HCT116 (cell line): ENCODE measurements at regions not wholly inside any gene's neighbourhood (a gene's known extent, or its start where the extent isn't known, plus 50 kb on each side); places are given as distances from the start of the nearest gene placed in this dataset.

ENCODE experiments used
- ATAC-seq: fragments of 200-7000 bp; cut with Tn5 transposase; 2 replicates; pipeline ENCODE4 v1.9.1; 2020; ENCODE audit warnings: mild to moderate bottlenecking, moderate library complexity
- BruUV-seq: library from RNA; stranded (reverse); fragments of 400-500 nt; replicated peaks from 2 replicates; lab custom pipeline; 2021; lab: Mats Ljungman, UMichigan
- CTCF ChIA-PET: fragments of 300-600 bp; sonication (Branson Sonifier 250); formaldehyde crosslinking; loops from one replicate; lab custom pipeline; 2021; ENCODE audit warnings: antibody characterized with exemption; lab: Charles Lee
- POLR2A ChIA-PET: fragments of 300-600, 350-600 bp; sonication (Branson Sonifier 250); formaldehyde crosslinking; loops from one replicate; lab custom pipeline; 2021; ENCODE audit warnings: antibody characterized with exemption; lab: Charles Lee
- RAD21 ChIA-PET, 2 experiments: fragments of 300-600 bp; sonication (Branson Sonifier 250); formaldehyde crosslinking; loops; one replicate each; lab custom pipeline; 2023; ENCODE audit warnings: low total read pairs in 2 of 2; ENCODE audit not compliant: uncharacterized antibody in 2 of 2, unreplicated experiment in 2 of 2, low non-redundant PET in 1 of 2; lab: Charles Lee
- DNase-seq: peaks from one replicate; pipeline ENCODE4 v3.0.0-alpha.2; 2010; ENCODE audit warnings: low read depth, low spot score
- H2AFZ ChIP-seq: fragments of 200-600 bp; shearing (Covaris generic), sonication (generic); 2 replicates; pipeline ENCODE4 v1.6.1; 2017; ENCODE audit warnings: low read depth, mixed run types, mixed read lengths, antibody characterized with exemption, low read length; ENCODE audit not compliant: poor library complexity, severe bottlenecking
- H3K27ac ChIP-seq: 2 replicates; pipeline ENCODE4 v1.5.1; 2012; ENCODE audit warnings: low read depth, low read length
- H3K27me3 ChIP-seq: fragments of 200-600 bp; sonication (generic); 2 replicates; pipeline ENCODE4 v1.6.1; 2016; ENCODE audit warnings: mixed run types, low read length, mixed read lengths; ENCODE audit not compliant: insufficient read depth
- H3K36me3 ChIP-seq, 2 experiments: fragments of 200-500 bp in 1 of 2; fragments of 200-600 bp in 1 of 2; sonication (Bioruptor generic) in 1 of 2; sonication (generic) in 1 of 2; 2 replicates each; pipeline versions ENCODE4 v1.5.1 to v1.6.1; 2014 to 2016; ENCODE audit warnings: low read length in 2 of 2, inconsistent platforms in 1 of 2, mixed read lengths in 1 of 2, mixed run types in 1 of 2; ENCODE audit not compliant: insufficient read depth in 2 of 2, control insufficient read depth in 1 of 2
- H3K4me1 ChIP-seq, 2 experiments: fragments of 200-600 bp in 1 of 2; sonication (generic) in 1 of 2; 2 replicates each; pipeline versions ENCODE4 v1.5.1 to v1.6.1; 2012 to 2017; ENCODE audit warnings: low read length in 2 of 2, inconsistent platforms in 1 of 2, mild to moderate bottlenecking in 1 of 2, mixed read lengths in 1 of 2, mixed run types in 1 of 2, moderate library complexity in 1 of 2; ENCODE audit not compliant: insufficient read depth in 2 of 2, control insufficient read depth in 1 of 2
- H3K4me2 ChIP-seq: fragments of 200-600 bp; sonication (generic); 2 replicates; pipeline ENCODE4 v1.6.1; 2017; ENCODE audit warnings: mixed run types, low read length, mixed read lengths
- H3K4me3 ChIP-seq, 2 experiments: fragments of 200-600 bp in 1 of 2; sonication (generic) in 1 of 2; replicated peaks in 1 of 2; 2 replicates each; pipeline ENCODE4 v1.5.1; 2011 to 2016; ENCODE audit warnings: low read length in 2 of 2, control low read depth in 1 of 2, low read depth in 1 of 2, mild to moderate bottlenecking in 1 of 2, mixed read lengths in 1 of 2, mixed run types in 1 of 2
- H3K79me2 ChIP-seq: fragments of 200-600 bp; sonication (generic); 2 replicates; pipeline ENCODE4 v1.6.1; 2017; ENCODE audit warnings: mild to moderate bottlenecking, mixed run types, low read length, moderate library complexity, mixed read lengths; ENCODE audit not compliant: insufficient read depth
- H3K9ac ChIP-seq: fragments of 200-600 bp; sonication (generic); 2 replicates; pipeline ENCODE4 v1.6.1; 2016; ENCODE audit warnings: low read length, mixed read lengths
- H3K9me2 ChIP-seq: fragments of 200-600 bp; sonication (generic), shearing (Covaris generic); 2 replicates; pipeline ENCODE4 v1.6.1; 2017; ENCODE audit warnings: mixed run types, mild to moderate bottlenecking, moderate library complexity; ENCODE audit not compliant: insufficient read depth
- H3K9me3 ChIP-seq, 2 experiments: fragments of 200-500 bp in 1 of 2; fragments of 200-600 bp in 1 of 2; sonication (Bioruptor generic) in 1 of 2; sonication (generic) in 1 of 2; 2 replicates each; pipeline ENCODE4 v1.6.1; 2014 to 2017; ENCODE audit warnings: low read length in 2 of 2, mixed read lengths in 2 of 2, inconsistent platforms in 1 of 2, low read depth in 1 of 2, mild to moderate bottlenecking in 1 of 2, mixed run types in 1 of 2, moderate library complexity in 1 of 2; ENCODE audit not compliant: control insufficient read depth in 1 of 2, insufficient read depth in 1 of 2
- H4K20me1 ChIP-seq: fragments of 200-600 bp; sonication (generic), shearing (Covaris generic); 2 replicates; pipeline ENCODE4 v1.6.1; 2017; ENCODE audit warnings: mixed run types, mild to moderate bottlenecking, moderate library complexity; ENCODE audit not compliant: insufficient read depth
- CBX3 ChIP-seq: IDR thresholded peaks from 2 replicates; pipeline ENCODE4 v1.6.1; 2012; ENCODE audit warnings: low read depth
- EGR1 ChIP-seq: IDR thresholded peaks from 2 replicates; pipeline ENCODE4 v1.6.1; 2012; ENCODE audit warnings: low read depth
- EZH2 ChIP-seq: fragments of 200-600 bp; sonication (generic); IDR thresholded peaks from 2 replicates; pipeline ENCODE4 v1.6.1; 2017; ENCODE audit warnings: antibody characterized with exemption, mixed run types
- FOSL1 ChIP-seq: IDR thresholded peaks from 2 replicates; pipeline ENCODE4 v1.6.1; 2012; ENCODE audit warnings: low read depth
- JUND ChIP-seq: IDR thresholded peaks from 2 replicates; pipeline ENCODE4 v1.6.1; 2012
- RAD21 ChIP-seq: IDR thresholded peaks from 2 replicates; pipeline ENCODE4 v1.6.1; 2012; ENCODE audit warnings: low read depth, mild to moderate bottlenecking
- SP1 ChIP-seq: IDR thresholded peaks from 2 replicates; pipeline ENCODE4 v1.6.1; 2012; ENCODE audit warnings: low read depth
- SRF ChIP-seq: IDR thresholded peaks from 2 replicates; pipeline ENCODE4 v1.6.1; 2012; ENCODE audit warnings: low read depth
- TCF7L2 ChIP-seq: IDR thresholded peaks from 2 replicates; pipeline ENCODE4 v1.7.0; 2011; ENCODE audit warnings: borderline replicate concordance, inconsistent platforms; ENCODE audit not compliant: insufficient read depth, insufficient read length; ENCODE audit errors: extremely low read depth
- YY1 ChIP-seq: IDR thresholded peaks from 2 replicates; pipeline ENCODE4 v1.6.1; 2011; ENCODE audit warnings: low read length, low read depth, moderate library complexity, mild to moderate bottlenecking; ENCODE audit not compliant: insufficient replicate concordance; ENCODE audit errors: extremely low read depth
- intact Hi-C: fragments of 100-400 bp; cut with micrococcal nuclease; formaldehyde crosslinking; loops from 2 replicates; pipeline ENCODE4 v1.10.0; 2022
- TF ChIP-seq, protein P1 (sequence below), 3 experiments: fragments of 200-600 bp in 1 of 3; sonication (generic) in 1 of 3; IDR thresholded peaks in 2 of 3; conservative IDR thresholded peaks in 1 of 3; 2 replicates each; pipeline ENCODE4 v1.5.1; 2012 to 2017; ENCODE audit warnings: low read depth in 2 of 3, low read length in 2 of 3, antibody characterized with exemption in 1 of 3, borderline replicate concordance in 1 of 3, control low read depth in 1 of 3, mild to moderate bottlenecking in 1 of 3, mixed read lengths in 1 of 3, mixed run types in 1 of 3, moderate library complexity in 1 of 3; ENCODE audit not compliant: insufficient read depth in 1 of 3
- TF ChIP-seq, protein P2 (sequence below): IDR thresholded peaks from 2 replicates; pipeline ENCODE4 v1.6.1; 2012
- TF ChIP-seq, protein P3 (sequence below): IDR thresholded peaks from 2 replicates; pipeline ENCODE4 v1.6.1; 2011; ENCODE audit warnings: mild to moderate bottlenecking, low read length, moderate library complexity; ENCODE audit not compliant: insufficient replicate concordance; ENCODE audit errors: extremely low read depth

DNA sequence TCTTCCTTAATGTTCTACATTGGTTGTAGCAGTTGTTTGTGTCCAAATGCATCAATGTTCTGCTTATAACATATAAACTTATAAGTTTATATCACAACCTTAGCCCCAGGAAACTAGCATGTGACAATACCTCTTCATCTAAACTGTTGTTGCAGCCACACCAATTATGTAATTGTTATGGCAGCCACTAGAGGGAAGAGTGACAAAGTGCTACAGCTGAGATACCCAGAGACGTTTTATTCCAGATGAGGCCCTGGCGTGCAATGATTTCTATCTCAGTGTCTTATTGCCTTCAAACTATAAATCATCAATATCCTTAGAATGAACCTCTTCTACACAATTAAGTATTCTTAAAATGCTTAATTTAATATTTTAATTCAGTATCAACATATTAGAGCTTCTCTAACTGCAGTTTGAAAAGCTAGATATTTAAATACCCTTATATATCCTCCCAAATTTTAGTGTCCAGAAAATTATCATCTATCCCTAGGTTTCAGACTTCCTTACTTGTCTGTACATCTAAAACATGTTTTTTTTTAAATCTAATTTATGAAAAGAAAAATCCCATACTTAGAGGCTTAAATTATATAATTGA is 171.6 kb downstream of the PCDH10 start:
- TF ChIP-seq, protein P1, sequence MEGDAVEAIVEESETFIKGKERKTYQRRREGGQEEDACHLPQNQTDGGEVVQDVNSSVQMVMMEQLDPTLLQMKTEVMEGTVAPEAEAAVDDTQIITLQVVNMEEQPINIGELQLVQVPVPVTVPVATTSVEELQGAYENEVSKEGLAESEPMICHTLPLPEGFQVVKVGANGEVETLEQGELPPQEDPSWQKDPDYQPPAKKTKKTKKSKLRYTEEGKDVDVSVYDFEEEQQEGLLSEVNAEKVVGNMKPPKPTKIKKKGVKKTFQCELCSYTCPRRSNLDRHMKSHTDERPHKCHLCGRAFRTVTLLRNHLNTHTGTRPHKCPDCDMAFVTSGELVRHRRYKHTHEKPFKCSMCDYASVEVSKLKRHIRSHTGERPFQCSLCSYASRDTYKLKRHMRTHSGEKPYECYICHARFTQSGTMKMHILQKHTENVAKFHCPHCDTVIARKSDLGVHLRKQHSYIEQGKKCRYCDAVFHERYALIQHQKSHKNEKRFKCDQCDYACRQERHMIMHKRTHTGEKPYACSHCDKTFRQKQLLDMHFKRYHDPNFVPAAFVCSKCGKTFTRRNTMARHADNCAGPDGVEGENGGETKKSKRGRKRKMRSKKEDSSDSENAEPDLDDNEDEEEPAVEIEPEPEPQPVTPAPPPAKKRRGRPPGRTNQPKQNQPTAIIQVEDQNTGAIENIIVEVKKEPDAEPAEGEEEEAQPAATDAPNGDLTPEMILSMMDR (IDR thresholded peaks at IDR 0.05 in 2 of 3, conservative IDR thresholded peaks at IDR 0.05 in 1 of 3; ENCODE audit: borderline replicate concordance in 1 of 3, insufficient read depth in 1 of 3, low read depth in 2 of 3, low read length in 2 of 3), result peak; percentile 48 to 73 (median 69); a peak in 5 of 6 replicates
- TF ChIP-seq RAD21 (peak; percentile 66), TCF7L2 (no peak), EGR1 (no peak), YY1 (peak; percentile 29), CBX3 (peak; percentile 41; the same call in 1 of the 2 replicates)
- ATAC-seq, result peak; percentile 85
- RAD21 ChIA-PET, result no interaction called here

DNA sequence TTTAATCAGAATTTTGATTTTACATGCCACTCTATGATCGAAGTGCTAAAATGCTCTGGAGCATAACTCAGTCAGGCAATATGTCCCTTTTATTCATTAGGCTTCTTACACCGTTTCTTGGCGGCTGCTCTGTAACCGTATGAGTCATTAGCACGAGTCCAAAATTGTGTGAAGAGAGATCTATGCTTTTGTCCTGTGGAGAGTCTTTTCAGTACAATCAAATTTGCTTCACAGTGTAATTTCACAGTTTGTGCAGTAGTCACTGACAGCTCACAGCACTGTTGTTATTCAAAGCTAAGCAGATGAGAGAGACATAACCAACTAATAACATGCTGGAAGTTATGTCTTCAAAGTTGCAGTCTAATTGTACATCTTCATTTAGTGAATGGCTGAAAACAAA is 167.8 kb downstream of the PCDH10 start:
- ATAC-seq, result no peak
- H3K4me3 ChIP-seq, result no peak overlapping the region
- no peak for TF ChIP-seq SRF
- TF ChIP-seq, protein P2, sequence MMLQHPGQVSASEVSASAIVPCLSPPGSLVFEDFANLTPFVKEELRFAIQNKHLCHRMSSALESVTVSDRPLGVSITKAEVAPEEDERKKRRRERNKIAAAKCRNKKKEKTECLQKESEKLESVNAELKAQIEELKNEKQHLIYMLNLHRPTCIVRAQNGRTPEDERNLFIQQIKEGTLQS, result no peak
- TF ChIP-seq SP1, result no peak
- no peak for TF ChIP-seq EZH2
- TF ChIP-seq RAD21, result no peak
- TF ChIP-seq TCF7L2, result no peak
- TF ChIP-seq JUND, result no peak
- no peak for TF ChIP-seq FOSL1
- TF ChIP-seq, protein P3, sequence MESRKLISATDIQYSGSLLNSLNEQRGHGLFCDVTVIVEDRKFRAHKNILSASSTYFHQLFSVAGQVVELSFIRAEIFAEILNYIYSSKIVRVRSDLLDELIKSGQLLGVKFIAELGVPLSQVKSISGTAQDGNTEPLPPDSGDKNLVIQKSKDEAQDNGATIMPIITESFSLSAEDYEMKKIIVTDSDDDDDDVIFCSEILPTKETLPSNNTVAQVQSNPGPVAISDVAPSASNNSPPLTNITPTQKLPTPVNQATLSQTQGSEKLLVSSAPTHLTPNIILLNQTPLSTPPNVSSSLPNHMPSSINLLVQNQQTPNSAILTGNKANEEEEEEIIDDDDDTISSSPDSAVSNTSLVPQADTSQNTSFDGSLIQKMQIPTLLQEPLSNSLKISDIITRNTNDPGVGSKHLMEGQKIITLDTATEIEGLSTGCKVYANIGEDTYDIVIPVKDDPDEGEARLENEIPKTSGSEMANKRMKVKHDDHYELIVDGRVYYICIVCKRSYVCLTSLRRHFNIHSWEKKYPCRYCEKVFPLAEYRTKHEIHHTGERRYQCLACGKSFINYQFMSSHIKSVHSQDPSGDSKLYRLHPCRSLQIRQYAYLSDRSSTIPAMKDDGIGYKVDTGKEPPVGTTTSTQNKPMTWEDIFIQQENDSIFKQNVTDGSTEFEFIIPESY, result no peak

More for the DNA sequence above, 171.6 kb downstream of the PCDH10 start:
- H3K27me3 ChIP-seq, result no peaks in the 10 kb centered on the region
- H3K9me2 ChIP-seq, result no peaks in the 10 kb centered on the region
- no peaks in the 10 kb centered on the region for H4K20me1 ChIP-seq
- DNase-seq, result peak; percentile 33
- no peaks in the 10 kb centered on the region for H3K36me3 ChIP-seq
- H3K9ac ChIP-seq, result no peak overlapping the region
- ChIA-PET CTCF (interaction anchor here (0.9 to 2.0 kb wide), 4 partner anchors 9 to 166 kb away, joined by 3 to 7 read pairs (median 3); no protein-coding TSS in a partner anchor), POLR2A (no interaction called here)
- H3K9me3 ChIP-seq, result no peaks in the 10 kb centered on the region
- no peak overlapping the region for H3K27ac ChIP-seq
- H3K4me1 ChIP-seq, result no peaks in the 10 kb centered on the region
- intact Hi-C loops, result loop anchor here (5.0 kb wide), 1 partner anchor 162 kb away; no protein-coding TSS in a partner anchor
- peak overlapping the region; percentile 6 for H2AFZ ChIP-seq
- H3K4me3 ChIP-seq, result no peak overlapping the region
- no peaks in the 10 kb centered on the region for H3K79me2 ChIP-seq
- H3K4me2 ChIP-seq, result no peak overlapping the region
- no TSS peak for BruUV-seq

More for the DNA sequence above, 167.8 kb downstream of the PCDH10 start:
- CTCF ChIA-PET, result no interaction called here
- H3K4me1 ChIP-seq, result no peaks in the 10 kb centered on the region
- BruUV-seq, result no TSS peak
- H3K79me2 ChIP-seq, result no peaks in the 10 kb centered on the region
- POLR2A ChIA-PET, result no interaction called here
- RAD21 ChIA-PET, result no interaction called here
- DNase-seq, result no peak
- H3K4me2 ChIP-seq, result no peak overlapping the region
- no peaks in the 10 kb centered on the region for H3K36me3 ChIP-seq
- no peak overlapping the region for H3K9ac ChIP-seq
- no peaks in the 10 kb centered on the region for H3K27me3 ChIP-seq
- H3K9me2 ChIP-seq, result no peaks in the 10 kb centered on the region
- H4K20me1 ChIP-seq, result no peaks in the 10 kb centered on the region
- H3K27ac ChIP-seq, result no peak overlapping the region
- H3K9me3 ChIP-seq, result no peaks in the 10 kb centered on the region
- intact Hi-C loops, result no loop called here
- H2AFZ ChIP-seq, result no peak overlapping the region
